Activated naive CD8-positive, alpha-beta T cell treated with anti-CD3 and anti-CD28 coated beads, Interleukin-2, amount 10 ng/mL, durations not matched to agents 7 days and 5 days (primary cell): ENCODE measurements at regions not wholly inside any gene's neighbourhood (a gene's known extent, or its start where the extent isn't known, plus 50 kb on each side); places are given as distances from the start of the nearest gene placed in this dataset.
"Not testable (repeated sequence)": the region's sequence is repeated elsewhere in the genome, so short reads cannot be mapped to it uniquely, and the experiment has no call there.

Experiments
- ATAC-seq: fragments of 150-1000 bp; cut with Tn5 transposase; one replicate; pipeline ENCODE4 v1.10.0; 2021; ENCODE audit warnings: low read depth, moderate library complexity
- POLR2A ChIA-PET: fragments of 350-600 bp; sonication (Branson Sonifier 250); formaldehyde crosslinking; loops from one replicate; lab custom pipeline; 2021; ENCODE audit warnings: antibody characterized with exemption; lab: Charles Lee
- DNase-seq: peaks from one replicate; pipeline ENCODE4 v3.0.0; 2021
- H3K27ac Mint-ChIP-seq: one replicate; pipeline ENCODE4 v1.8.0; 2022; ENCODE audit warnings: mild to moderate bottlenecking, mixed read lengths
- H3K27me3 Mint-ChIP-seq: one replicate; pipeline ENCODE4 v1.8.0; 2022; ENCODE audit warnings: mild to moderate bottlenecking, moderate library complexity, mixed read lengths
- H3K36me3 Mint-ChIP-seq: one replicate; pipeline ENCODE4 v1.8.0; 2021; ENCODE audit warnings: mild to moderate bottlenecking, mixed read lengths
- H3K4me1 Mint-ChIP-seq: one replicate; pipeline ENCODE4 v1.8.0; 2021; ENCODE audit warnings: mixed read lengths
- H3K4me3 Mint-ChIP-seq: one replicate; pipeline ENCODE4 v1.8.0; 2022; ENCODE audit warnings: mild to moderate bottlenecking, moderate library complexity, mixed read lengths
- H3K9me3 Mint-ChIP-seq: one replicate; pipeline ENCODE4 v1.8.0; 2021; ENCODE audit warnings: mixed read lengths

DNA sequence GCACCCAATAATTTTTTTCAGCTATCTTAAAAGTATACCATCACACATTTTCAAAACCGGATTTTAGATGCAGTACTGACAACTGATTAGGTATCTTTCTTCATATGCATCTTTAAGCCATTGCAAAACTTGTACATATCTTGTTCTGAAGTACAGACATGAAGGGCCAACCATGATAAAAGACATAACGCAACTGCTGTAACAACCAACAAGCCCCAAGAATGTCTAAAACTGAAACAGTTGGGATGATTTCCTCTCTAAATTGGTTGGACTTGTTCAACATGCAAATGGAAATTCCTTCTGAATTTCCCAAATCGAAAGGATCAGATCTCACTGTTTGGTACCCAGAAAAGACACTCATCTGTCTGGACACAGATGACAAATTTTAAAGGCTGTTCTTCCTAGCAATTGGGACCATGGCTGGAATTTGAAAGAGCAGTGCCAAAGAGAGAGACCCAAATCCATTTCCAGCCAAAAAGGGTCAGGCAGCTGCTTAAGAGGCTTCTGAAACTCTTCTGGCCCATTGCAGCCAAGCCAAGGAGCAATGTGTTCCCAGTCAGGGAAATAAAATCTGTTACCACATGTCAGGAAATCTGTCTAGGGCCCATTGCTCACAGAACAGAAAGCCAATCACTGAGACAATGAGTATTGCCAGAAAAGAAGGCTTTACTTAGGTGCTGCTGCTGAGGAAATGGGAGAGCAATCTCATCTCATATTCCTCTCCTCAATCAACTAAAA lies 1122.4 kb upstream of the USP15 start:
- no peaks in the 10 kb centered on the region for H3K4me1 Mint-ChIP-seq
- H3K27me3 Mint-ChIP-seq = no peaks in the 10 kb centered on the region
- H3K4me3 Mint-ChIP-seq = no peak overlapping the region
- no peak for DNase-seq
- no peak for ATAC-seq
- H3K9me3 Mint-ChIP-seq = no peaks in the 10 kb centered on the region
- H3K36me3 Mint-ChIP-seq = no peaks in the 10 kb centered on the region
- H3K27ac Mint-ChIP-seq = no peak overlapping the region
- POLR2A ChIA-PET = no interaction called here

- Mint-ChIP-seq H3K9me3 (no peaks in the 10 kb centered on the region), H3K4me1 (no peaks in the 10 kb centered on the region), H3K4me3 (no peak overlapping the region), H3K27me3 (no peaks in the 10 kb centered on the region), H3K36me3 (no peaks in the 10 kb centered on the region), H3K27ac (no peak overlapping the region)
- POLR2A ChIA-PET = no interaction called here
- ATAC-seq (no peak), DNase-seq (no peak)
Measured at GRCh38 chr12:61138415-61138759, 1121.8 kb upstream of the USP15 start.

DNA sequence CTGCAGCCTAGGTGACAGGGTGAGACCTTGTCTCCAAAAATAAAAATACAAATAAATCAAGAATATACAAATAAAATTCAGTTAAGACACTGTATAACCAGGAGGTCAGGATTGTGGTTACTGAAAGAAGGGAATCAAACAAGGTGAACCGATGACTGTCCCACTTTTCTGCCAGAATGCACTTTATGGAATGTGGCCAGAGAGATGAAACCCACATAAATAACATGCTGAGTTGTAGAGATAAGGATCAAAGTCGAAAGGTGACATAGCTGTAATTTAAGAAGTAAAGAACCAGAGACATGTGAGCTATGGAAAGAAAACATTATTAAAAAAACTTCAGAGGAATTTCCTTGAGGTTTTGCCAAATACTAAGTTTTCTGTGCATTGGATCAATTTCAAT lies 1098.2 kb upstream of the USP15 start:
- POLR2A ChIA-PET = no interaction called here

DNA sequence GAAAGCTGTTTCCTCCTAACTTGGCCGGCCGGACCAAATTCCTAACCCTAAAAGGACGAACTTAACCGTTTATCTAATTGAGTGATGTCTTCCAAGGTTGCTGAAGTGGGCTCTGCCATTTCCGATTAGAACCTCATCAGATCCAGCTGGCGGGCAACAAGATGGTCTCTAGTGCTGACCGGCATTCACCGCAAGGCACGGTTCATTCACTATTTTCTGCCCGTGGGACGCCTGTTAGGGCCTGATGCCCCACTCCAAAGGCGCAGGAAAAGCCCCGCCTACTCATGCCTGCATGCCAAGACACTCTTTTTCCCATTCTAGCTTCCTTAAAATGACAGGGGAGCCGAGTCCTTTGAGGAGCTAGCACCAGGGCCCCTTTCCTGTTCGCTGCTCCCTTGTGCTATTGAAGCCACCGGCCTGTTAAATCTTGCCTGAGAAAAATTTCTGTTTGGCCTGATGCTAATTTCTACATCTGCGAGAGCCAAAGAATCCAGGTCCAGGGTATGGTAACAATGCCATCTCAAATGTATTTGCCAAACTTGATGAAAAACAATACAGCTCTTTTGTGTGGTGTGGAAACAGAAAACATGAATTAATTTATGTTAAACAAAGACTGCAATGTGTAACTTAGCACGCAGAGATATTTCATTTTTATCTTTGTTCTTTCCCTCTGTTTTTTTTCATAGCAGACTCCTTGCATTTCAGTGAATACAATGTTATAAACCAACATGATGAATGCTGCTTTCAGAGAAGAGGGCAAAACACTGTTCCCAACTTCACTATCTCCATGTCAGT lies 1071.2 kb upstream of the USP15 start:
- POLR2A ChIA-PET = no interaction called here
- ATAC-seq = no peak

More for the DNA sequence above, 1098.2 kb upstream of the USP15 start:
- DNase-seq = no peak
- Mint-ChIP-seq H3K4me3 (no peak overlapping the region), H3K4me1 (no peaks in the 10 kb centered on the region), H3K36me3 (no peaks in the 10 kb centered on the region), H3K27ac (no peak overlapping the region), H3K9me3 (peaks cover 7% of the 10 kb centered on the region), H3K27me3 (no peaks in the 10 kb centered on the region)
- ATAC-seq = no peak

DNA sequence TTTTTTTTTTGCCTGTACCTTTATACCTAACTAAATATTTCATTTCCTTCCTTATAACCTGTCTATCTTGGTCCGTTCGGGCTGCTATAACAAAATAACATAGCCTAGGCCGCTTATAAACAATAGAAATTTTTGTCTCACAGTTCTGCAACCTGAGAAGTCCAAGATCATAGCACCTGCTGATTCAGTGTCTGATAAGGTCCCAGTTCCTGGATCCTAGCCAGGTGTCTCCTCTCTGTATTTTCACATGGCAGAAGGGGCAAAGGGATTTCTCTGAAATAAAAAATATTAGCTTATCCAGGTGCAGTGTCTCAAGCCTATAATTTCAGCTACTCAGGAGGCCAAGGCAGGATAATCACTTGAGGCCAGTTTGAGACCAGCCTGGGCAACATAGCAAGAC lies 1046.6 kb upstream of the USP15 start:
- H3K27me3 Mint-ChIP-seq = no peaks in the 10 kb centered on the region
- DNase-seq = no peak
- POLR2A ChIA-PET = no interaction called here
- no peaks in the 10 kb centered on the region for H3K4me1 Mint-ChIP-seq
- no peak overlapping the region for H3K4me3 Mint-ChIP-seq
- ATAC-seq = no peak
- no peaks in the 10 kb centered on the region for H3K36me3 Mint-ChIP-seq
- peaks cover 1% of the 10 kb centered on the region for H3K9me3 Mint-ChIP-seq
- no peak overlapping the region for H3K27ac Mint-ChIP-seq

More for the DNA sequence above, 1071.2 kb upstream of the USP15 start:
- H3K9me3 Mint-ChIP-seq = no peaks in the 10 kb centered on the region
- no peaks in the 10 kb centered on the region for H3K36me3 Mint-ChIP-seq
- H3K4me3 Mint-ChIP-seq = no peak overlapping the region
- no peak overlapping the region for H3K27ac Mint-ChIP-seq
- DNase-seq = no peak
- no peaks in the 10 kb centered on the region for H3K4me1 Mint-ChIP-seq
- no peaks in the 10 kb centered on the region for H3K27me3 Mint-ChIP-seq

DNA sequence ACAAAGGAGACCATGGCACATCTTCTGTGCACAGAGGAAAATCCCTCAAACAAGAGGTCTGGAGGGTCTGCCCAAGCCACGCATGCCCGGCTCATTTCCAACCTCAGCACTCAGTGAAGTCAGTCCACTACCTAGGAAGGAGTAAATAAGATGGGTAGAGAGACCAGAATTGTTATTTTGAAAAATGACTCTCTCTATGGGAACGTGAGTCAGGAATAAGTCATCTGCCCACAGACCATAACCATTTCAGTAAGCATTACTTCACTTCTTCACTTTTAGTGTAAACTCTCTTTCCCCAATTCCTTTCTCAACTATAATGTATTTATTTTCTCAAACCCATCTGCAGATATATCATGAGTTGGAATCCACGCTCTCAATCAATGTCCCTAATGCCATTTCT lies 1039.9 kb upstream of the USP15 start:
- Mint-ChIP-seq H3K4me3 (no peak overlapping the region), H3K9me3 (peaks cover 2% of the 10 kb centered on the region), H3K36me3 (no peaks in the 10 kb centered on the region), H3K4me1 (no peaks in the 10 kb centered on the region), H3K27ac (no peak overlapping the region), H3K27me3 (no peaks in the 10 kb centered on the region)
- POLR2A ChIA-PET = no interaction called here
- ATAC-seq (no peak), DNase-seq (no peak)

DNA sequence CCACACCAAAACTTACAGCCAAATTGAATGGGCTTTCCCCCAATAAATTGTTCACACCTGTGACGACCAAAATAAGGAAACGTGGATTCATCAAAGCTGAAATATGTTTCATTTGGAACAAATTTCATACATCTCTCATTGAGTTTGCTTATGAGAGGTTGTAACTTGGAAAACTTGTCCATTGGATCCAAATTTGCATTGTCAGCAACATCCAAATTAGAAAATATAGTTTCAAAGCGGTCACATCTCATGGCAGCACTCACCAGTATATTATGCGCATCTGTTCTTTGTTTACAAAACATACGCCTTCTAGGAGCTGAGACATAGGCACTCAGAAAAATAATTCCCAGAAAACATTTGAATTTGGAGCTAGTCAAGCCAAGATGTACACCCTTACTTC lies 1028.2 kb upstream of the USP15 start:
- Mint-ChIP-seq H3K9me3 (peaks cover 4% of the 10 kb centered on the region), H3K4me3 (no peak overlapping the region)

DNA sequence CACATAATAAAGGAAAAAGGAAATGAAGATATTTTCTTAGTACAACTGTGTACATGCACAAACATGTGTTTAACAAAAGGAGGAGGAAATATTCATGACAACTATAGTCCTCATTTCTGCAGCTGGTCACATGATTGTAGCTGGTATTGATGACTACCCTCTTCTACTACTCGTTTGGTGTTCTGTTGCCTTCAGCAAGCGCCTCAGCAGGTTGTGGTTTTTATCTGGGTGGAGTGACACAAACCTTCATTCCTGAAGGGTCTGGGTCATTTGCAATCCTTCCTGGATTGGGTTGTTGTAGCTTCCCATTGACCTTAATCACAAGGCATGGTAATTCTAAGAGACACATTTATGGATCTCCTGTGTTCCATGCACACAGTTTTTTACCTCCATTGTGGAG lies 1009.9 kb upstream of the USP15 start:
- Mint-ChIP-seq H3K36me3 (no peaks in the 10 kb centered on the region), H3K27ac (no peak overlapping the region), H3K9me3 (peaks cover 4% of the 10 kb centered on the region), H3K4me3 (no peak overlapping the region), H3K27me3 (no peaks in the 10 kb centered on the region), H3K4me1 (no peaks in the 10 kb centered on the region)
- ATAC-seq = no peak
- DNase-seq = no peak
- POLR2A ChIA-PET = no interaction called here

More for the DNA sequence above, 1028.2 kb upstream of the USP15 start:
- DNase-seq (no peak), ATAC-seq (no peak)
- Mint-ChIP-seq H3K36me3 (no peaks in the 10 kb centered on the region), H3K27me3 (no peaks in the 10 kb centered on the region), H3K27ac (no peak overlapping the region), H3K4me1 (no peaks in the 10 kb centered on the region)
- POLR2A ChIA-PET = no interaction called here

DNA sequence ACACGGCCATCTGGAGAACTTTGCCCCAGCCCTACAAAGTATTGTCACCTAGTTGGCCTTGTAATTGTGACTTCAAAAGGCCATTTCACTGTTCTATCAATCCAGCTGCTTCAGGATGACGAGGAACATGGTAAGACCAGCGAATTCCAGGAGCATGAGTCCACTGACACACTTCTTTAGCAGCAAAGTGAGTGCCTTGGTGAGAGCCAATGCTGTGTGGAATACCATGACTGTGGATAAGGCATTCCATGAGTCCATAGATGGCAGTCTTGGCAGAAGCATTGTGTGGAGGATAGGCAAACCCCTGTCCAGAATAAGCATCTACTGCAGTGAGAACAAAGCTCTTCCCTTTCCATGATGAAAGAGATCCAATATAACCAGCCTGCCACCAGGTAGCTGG lies 1009.1 kb upstream of the USP15 start:
- H3K36me3 Mint-ChIP-seq = no peaks in the 10 kb centered on the region
- ATAC-seq = no peak
- no peak overlapping the region for H3K4me3 Mint-ChIP-seq
- peaks cover 4% of the 10 kb centered on the region for H3K9me3 Mint-ChIP-seq
- H3K27me3 Mint-ChIP-seq = no peaks in the 10 kb centered on the region
- POLR2A ChIA-PET = no interaction called here
- H3K4me1 Mint-ChIP-seq = no peaks in the 10 kb centered on the region
- DNase-seq = no peak
- H3K27ac Mint-ChIP-seq = no peak overlapping the region

GRCh38 chr12:61254225-61254624 lies 1006.0 kb upstream of the USP15 start:
- DNase-seq = no peak
- H3K4me3 Mint-ChIP-seq = no peak overlapping the region
- no peaks in the 10 kb centered on the region for H3K4me1 Mint-ChIP-seq
- H3K9me3 Mint-ChIP-seq = peaks cover 3% of the 10 kb centered on the region
- H3K36me3 Mint-ChIP-seq = no peaks in the 10 kb centered on the region
- H3K27me3 Mint-ChIP-seq = no peaks in the 10 kb centered on the region
- H3K27ac Mint-ChIP-seq = no peak overlapping the region
- ATAC-seq = no peak
- POLR2A ChIA-PET = no interaction called here

GRCh38 chr12:61264294-61264693 lies 995.9 kb upstream of the USP15 start:
- ATAC-seq, H3K9me3 Mint-ChIP-seq, H3K4me1 Mint-ChIP-seq: not testable (repeated sequence)

DNA sequence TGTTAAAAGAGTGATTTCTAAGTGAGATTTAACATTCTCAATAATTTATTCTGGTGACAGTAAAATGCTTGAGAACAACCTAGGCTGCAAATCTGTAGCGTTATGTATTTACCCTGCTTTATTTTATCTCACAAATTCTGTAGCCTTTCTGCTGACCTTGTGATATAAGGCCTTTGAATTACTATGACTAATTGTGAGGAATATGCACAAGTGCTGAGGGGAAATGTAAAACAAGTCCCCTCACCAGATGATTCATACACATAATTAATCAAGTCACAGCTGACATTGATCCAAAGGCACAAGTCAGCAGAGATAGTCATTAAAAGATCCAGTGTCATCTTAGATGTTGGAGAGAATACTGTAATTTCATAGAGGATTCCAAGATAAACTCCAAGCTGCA lies 992.7 kb upstream of the USP15 start:
- DNase-seq (no peak), ATAC-seq (no peak)
- no peak overlapping the region for H3K27ac Mint-ChIP-seq
- H3K4me1 Mint-ChIP-seq = no peaks in the 10 kb centered on the region
- no peaks in the 10 kb centered on the region for H3K36me3 Mint-ChIP-seq
- no peak overlapping the region for H3K4me3 Mint-ChIP-seq
- H3K27me3 Mint-ChIP-seq = no peaks in the 10 kb centered on the region
- POLR2A ChIA-PET = no interaction called here
- peaks cover 5% of the 10 kb centered on the region for H3K9me3 Mint-ChIP-seq

More at GRCh38 chr12:61264294-61264693, 995.9 kb upstream of the USP15 start:
- POLR2A ChIA-PET, H3K36me3 Mint-ChIP-seq, H3K27me3 Mint-ChIP-seq, DNase-seq, H3K4me3 Mint-ChIP-seq, H3K27ac Mint-ChIP-seq: not testable (repeated sequence)

DNA sequence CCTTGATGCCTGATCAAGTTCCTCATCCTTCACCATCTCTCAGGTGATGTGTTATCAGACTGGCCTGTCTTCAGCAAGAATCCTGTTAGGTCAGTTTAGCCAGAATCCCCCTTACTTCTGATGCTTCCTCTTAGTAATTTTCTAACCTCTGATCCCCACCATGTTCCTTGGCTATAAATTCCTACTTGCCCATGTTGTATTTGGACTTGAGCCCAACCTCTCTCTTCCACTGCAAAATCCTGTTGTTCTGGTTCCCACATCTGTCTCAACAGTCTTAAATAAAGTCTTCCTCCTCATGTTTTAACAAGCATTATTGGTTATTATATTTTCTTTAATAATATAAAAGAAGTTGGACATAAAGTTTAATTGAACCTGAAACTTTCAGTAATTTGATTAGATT lies 987.8 kb upstream of the USP15 start:
- Mint-ChIP-seq H3K27me3 (no peaks in the 10 kb centered on the region), H3K9me3 (no peaks in the 10 kb centered on the region), H3K27ac (no peak overlapping the region), H3K4me1 (no peaks in the 10 kb centered on the region), H3K36me3 (no peaks in the 10 kb centered on the region), H3K4me3 (no peak overlapping the region)
- no peak for ATAC-seq
- POLR2A ChIA-PET = no interaction called here
- DNase-seq = no peak
